SK-N-SH treated with all-trans-retinoic acid at 6 μM for 48 hours (cell line): ENCODE measurements at regions not wholly inside any gene's neighbourhood (a gene's known extent, or its start where the extent isn't known, plus 50 kb on each side); places are given as distances from the start of the nearest gene placed in this dataset.

Experiments
- ATAC-seq: fragments of 200-7000 bp; cut with Tn5 transposase; 3 replicates; pipeline ENCODE4 v1.9.1; 2020; ENCODE audit warnings: mild to moderate bottlenecking, moderate library complexity
- ARNTL ChIP-seq: fragments of 450-650 bp; formaldehyde crosslinking; IDR thresholded peaks from 2 replicates; pipeline ENCODE4 v1.5.0; 2020; ENCODE audit warnings: low read depth, mild to moderate bottlenecking, moderate library complexity, borderline replicate concordance
- BACH2 ChIP-seq: fragments of 250-450 bp; sonication (Bioruptor Pico); IDR thresholded peaks from 2 replicates; pipeline ENCODE4 v1.9.0; 2021; ENCODE audit warnings: mild to moderate bottlenecking, borderline replicate concordance
- CSDC2 ChIP-seq: fragments of 250-450 bp; sonication (Bioruptor Pico); IDR thresholded peaks from 2 replicates; pipeline ENCODE4 v1.5.0; 2020; ENCODE audit warnings: mild to moderate bottlenecking, moderate library complexity
- CSRNP3 ChIP-seq: fragments of 250-450 bp; sonication (Bioruptor Pico); IDR thresholded peaks from 2 replicates; pipeline ENCODE4 v1.5.1; 2021; ENCODE audit warnings: mild to moderate bottlenecking, moderate library complexity
- GLIS3 ChIP-seq: fragments of 250-450 bp; sonication (Bioruptor Pico); IDR thresholded peaks from 2 replicates; pipeline ENCODE4 v1.5.0; 2020; ENCODE audit warnings: mild to moderate bottlenecking, moderate library complexity
- ISL1 ChIP-seq: fragments of 250-450 bp; sonication (Bioruptor Pico); IDR thresholded peaks from 2 replicates; pipeline ENCODE4 v2.1.2; 2022; ENCODE audit warnings: mild to moderate bottlenecking, moderate library complexity
- OSR1 ChIP-seq: fragments of 250-450 bp; sonication (Bioruptor Pico); IDR thresholded peaks from 2 replicates; pipeline ENCODE4 v1.8.0; 2022; ENCODE audit warnings: moderate library complexity, mild to moderate bottlenecking, inconsistent platforms
- PATZ1 ChIP-seq: fragments of 250-450 bp; sonication (Bioruptor Pico); IDR thresholded peaks from 2 replicates; pipeline ENCODE4 v1.8.0; 2020; ENCODE audit warnings: mild to moderate bottlenecking, moderate library complexity, borderline replicate concordance
- POU6F1 ChIP-seq: fragments of 250-450 bp; sonication (Bioruptor Pico); IDR thresholded peaks from 2 replicates; pipeline ENCODE4 v1.8.0; 2021; ENCODE audit warnings: low read depth, mild to moderate bottlenecking, moderate library complexity, borderline replicate concordance
- PPARA ChIP-seq: fragments of 250-450 bp; sonication (Bioruptor Pico); IDR thresholded peaks from 2 replicates; pipeline ENCODE4 v1.5.0; 2020; ENCODE audit warnings: mild to moderate bottlenecking, borderline replicate concordance
- RARB ChIP-seq: fragments of 250-450 bp; sonication (Bioruptor Pico); IDR thresholded peaks from 2 replicates; pipeline ENCODE4 v1.8.0; 2021; ENCODE audit warnings: mild to moderate bottlenecking, moderate library complexity
- SNAI2 ChIP-seq: fragments of 250-450 bp; sonication (Bioruptor Pico); IDR thresholded peaks from 2 replicates; pipeline ENCODE4 v1.5.0; 2020; ENCODE audit warnings: mild to moderate bottlenecking, moderate library complexity
- TCF4 ChIP-seq: fragments of 250-450 bp; sonication (Bioruptor Pico); IDR thresholded peaks from 2 replicates; pipeline ENCODE4 v1.8.0; 2021; ENCODE audit warnings: mild to moderate bottlenecking, moderate library complexity, borderline replicate concordance
- TOX ChIP-seq: fragments of 250-450 bp; sonication (Bioruptor Pico); IDR thresholded peaks from 2 replicates; pipeline ENCODE4 v1.8.0; 2021; ENCODE audit warnings: mild to moderate bottlenecking, moderate library complexity, borderline replicate concordance
- TSHZ2 ChIP-seq: fragments of 250-450 bp; sonication (Bioruptor Pico); IDR thresholded peaks from 2 replicates; pipeline ENCODE4 v1.5.0; 2020; ENCODE audit warnings: mild to moderate bottlenecking, moderate library complexity
- ZC3H10 ChIP-seq: fragments of 250-450 bp; sonication (Bioruptor Pico); IDR thresholded peaks from 2 replicates; pipeline ENCODE4 v1.5.1; 2021; ENCODE audit warnings: mild to moderate bottlenecking, moderate library complexity
- ZFP3 ChIP-seq: fragments of 250-450 bp; sonication (Bioruptor Pico); IDR thresholded peaks from 2 replicates; pipeline ENCODE4 v1.5.0; 2020; ENCODE audit warnings: mild to moderate bottlenecking, moderate library complexity
- ZNF565 ChIP-seq: fragments of 450-650 bp; formaldehyde crosslinking; conservative IDR thresholded peaks from 2 replicates; pipeline ENCODE4 v1.5.0; 2020; ENCODE audit warnings: low read depth, mild to moderate bottlenecking, moderate library complexity
- ZNF70 ChIP-seq: fragments of 450-650 bp; formaldehyde crosslinking; IDR thresholded peaks from 2 replicates; pipeline ENCODE4 v1.5.0; 2020; ENCODE audit warnings: mild to moderate bottlenecking, moderate library complexity
- ZNF8 ChIP-seq: fragments of 450-650 bp; formaldehyde crosslinking; IDR thresholded peaks from 2 replicates; pipeline ENCODE4 v1.5.0; 2020; ENCODE audit warnings: mild to moderate bottlenecking, moderate library complexity

GRCh38 chr2:103230796-103231195 lies 469.0 kb downstream of the TMEM182 start:
- TF ChIP-seq POU6F1 (CRISPR knock-in tag) (no peak), TSHZ2 (CRISPR knock-in tag) (no peak), ZNF565 (CRISPR knock-in tag) (no peak), TOX (CRISPR knock-in tag) (no peak), OSR1 (CRISPR knock-in tag) (no peak)
- TF ChIP-seq, all 23 proteins: peak for 0

GRCh38 chr2:103232865-103233264 lies 471.0 kb downstream of the TMEM182 start:
- ATAC-seq: no peak
- TF ChIP-seq OSR1 (CRISPR knock-in tag) (no peak), RARB (CRISPR knock-in tag) (no peak), PATZ1 (CRISPR knock-in tag) (no peak), ARNTL (no peak), GLIS3 (CRISPR knock-in tag) (no peak), ZNF8 (no peak), ISL1 (no peak), SNAI2 (no peak), TSHZ2 (CRISPR knock-in tag) (no peak), ZC3H10 (CRISPR knock-in tag) (no peak), ZNF565 (CRISPR knock-in tag) (no peak), CSRNP3 (CRISPR knock-in tag) (no peak), TOX (CRISPR knock-in tag) (no peak), ZNF70 (no peak), CSDC2 (no peak), PPARA (CRISPR knock-in tag) (no peak), POU6F1 (CRISPR knock-in tag) (no peak), TCF4 (CRISPR knock-in tag) (no peak), ZFP3 (no peak), BACH2 (no peak)

More at GRCh38 chr2:103230796-103231195, 469.0 kb downstream of the TMEM182 start:
- ATAC-seq: no peak
